Gastroesophageal sphincter (tissue), 4 donors: ENCODE measurements at regions not wholly inside any gene's neighbourhood (a gene's known extent, or its start where the extent isn't known, plus 50 kb on each side); places are given as distances from the start of the nearest gene placed in this dataset.

Experiments used
- ATAC-seq: fragments of 150-250 bp; one replicate; pipeline ENCODE4 v1.9.1; 2016; ENCODE audit warnings: mild to moderate bottlenecking, moderate library complexity
- H3K27ac ChIP-seq, 4 donors: fragments of 200-600 bp; sonication (generic) in 3 of 4; 1 replicate in 3 of 4; 2 replicates in 1 of 4; pipeline ENCODE4 v1.5.1; 2016 to 2019
- H3K27me3 ChIP-seq: fragments of 200-600 bp; sonication (generic); one replicate; pipeline ENCODE4 v1.5.1; 2019
- H3K36me3 ChIP-seq, 2 donors: fragments of 200-600 bp; sonication (generic); one replicate each; pipeline ENCODE4 v1.5.1; 2019; ENCODE audit warnings: control low read depth in 1 of 2
- H3K4me1 ChIP-seq, 3 donors: fragments of 200-600 bp; sonication (generic); 1 replicate in 2 of 3; 2 replicates in 1 of 3; pipeline ENCODE4 v1.5.1; 2016 to 2019; ENCODE audit warnings: control low read depth in 2 of 3
- H3K4me3 ChIP-seq, 2 donors: fragments of 200-600 bp; sonication (generic); one replicate each; pipeline ENCODE4 v1.5.1; 2019; ENCODE audit warnings: mild to moderate bottlenecking in 1 of 2, moderate library complexity in 1 of 2
- H3K9me3 ChIP-seq, 3 donors: fragments of 200-600 bp; sonication (generic); one replicate each; pipeline ENCODE4 v1.5.1; 2017 to 2019; ENCODE audit warnings: control low read depth in 2 of 3
- EP300 ChIP-seq: sonication (generic); formaldehyde crosslinking; IDR thresholded peaks from one replicate; pipeline ENCODE4 v1.6.1; 2017; ENCODE audit warnings: antibody characterized with exemption, mild to moderate bottlenecking
- POLR2A ChIP-seq, 2 donors: fragments of 450-650 bp; IDR thresholded peaks; one replicate each; pipeline ENCODE4 v1.6.1; 2017; ENCODE audit warnings: antibody characterized with exemption in 2 of 2, mild to moderate bottlenecking in 2 of 2, moderate library complexity in 1 of 2
- POLR2AphosphoS5 ChIP-seq: sonication (generic); formaldehyde crosslinking; IDR thresholded peaks from one replicate; pipeline ENCODE4 v1.6.1; 2017; ENCODE audit warnings: antibody characterized with exemption
- WGBS, 2 donors: methylation state at CpG; one replicate each; pipeline ENCODE4 v1.1.5; 2018; ENCODE audit warnings: low coverage in 1 of 2; 5-methylcytosine and 5-hydroxymethylcytosine counted together
- TF ChIP-seq, protein P1 (sequence below), 4 experiments: fragments of 200-600 bp in 2 of 4; fragments of 450-650 bp in 2 of 4; sonication (generic) in 1 of 4; IDR thresholded peaks; one replicate each; pipeline ENCODE4 v1.5.1; 2017 to 2019; ENCODE audit warnings: antibody characterized with exemption in 4 of 4, mild to moderate bottlenecking in 2 of 4, moderate library complexity in 2 of 4

DNA sequence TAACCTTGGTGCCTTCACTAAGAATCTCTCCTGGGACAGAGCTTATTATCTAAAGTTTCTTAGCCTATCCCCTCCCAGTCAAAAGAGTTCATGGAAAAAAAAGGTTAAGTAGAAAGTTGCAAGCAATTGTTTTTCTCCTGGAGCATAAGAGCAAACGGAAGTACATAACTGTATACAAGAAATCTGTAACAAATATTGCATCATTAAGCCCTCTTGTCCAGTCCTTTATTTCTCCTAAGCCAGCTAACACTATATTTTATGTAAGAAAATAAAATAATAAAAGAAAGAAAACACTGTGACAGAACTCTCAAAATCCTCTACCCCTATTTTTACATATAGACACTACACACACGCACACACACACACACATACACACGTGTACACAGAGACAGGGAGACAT lies 255.3 kb downstream of the NAF1 start:
- 80 to 91% methylated on average over 3 of the region's 3 CpGs for WGBS, 2 donors
- ATAC-seq: no peak
- TF ChIP-seq EP300 (no peak), POLR2A (IDR thresholded peaks at IDR 0.05) (no peak), POLR2AphosphoS5 (no peak)
- TF ChIP-seq, protein P1, sequence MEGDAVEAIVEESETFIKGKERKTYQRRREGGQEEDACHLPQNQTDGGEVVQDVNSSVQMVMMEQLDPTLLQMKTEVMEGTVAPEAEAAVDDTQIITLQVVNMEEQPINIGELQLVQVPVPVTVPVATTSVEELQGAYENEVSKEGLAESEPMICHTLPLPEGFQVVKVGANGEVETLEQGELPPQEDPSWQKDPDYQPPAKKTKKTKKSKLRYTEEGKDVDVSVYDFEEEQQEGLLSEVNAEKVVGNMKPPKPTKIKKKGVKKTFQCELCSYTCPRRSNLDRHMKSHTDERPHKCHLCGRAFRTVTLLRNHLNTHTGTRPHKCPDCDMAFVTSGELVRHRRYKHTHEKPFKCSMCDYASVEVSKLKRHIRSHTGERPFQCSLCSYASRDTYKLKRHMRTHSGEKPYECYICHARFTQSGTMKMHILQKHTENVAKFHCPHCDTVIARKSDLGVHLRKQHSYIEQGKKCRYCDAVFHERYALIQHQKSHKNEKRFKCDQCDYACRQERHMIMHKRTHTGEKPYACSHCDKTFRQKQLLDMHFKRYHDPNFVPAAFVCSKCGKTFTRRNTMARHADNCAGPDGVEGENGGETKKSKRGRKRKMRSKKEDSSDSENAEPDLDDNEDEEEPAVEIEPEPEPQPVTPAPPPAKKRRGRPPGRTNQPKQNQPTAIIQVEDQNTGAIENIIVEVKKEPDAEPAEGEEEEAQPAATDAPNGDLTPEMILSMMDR (IDR thresholded peaks at IDR 0.05): no peak
- Histone ChIP-seq H3K4me1 (no peaks in the 10 kb centered on the region), H3K4me3 (no peak overlapping the region), H3K27me3 (no peaks in the 10 kb centered on the region), H3K27ac (no peak overlapping the region), H3K36me3 (no peaks in the 10 kb centered on the region), H3K9me3 (peaks cover 0 to 20% (median 0%) of the 10 kb centered on the region in 3 donors)

DNA sequence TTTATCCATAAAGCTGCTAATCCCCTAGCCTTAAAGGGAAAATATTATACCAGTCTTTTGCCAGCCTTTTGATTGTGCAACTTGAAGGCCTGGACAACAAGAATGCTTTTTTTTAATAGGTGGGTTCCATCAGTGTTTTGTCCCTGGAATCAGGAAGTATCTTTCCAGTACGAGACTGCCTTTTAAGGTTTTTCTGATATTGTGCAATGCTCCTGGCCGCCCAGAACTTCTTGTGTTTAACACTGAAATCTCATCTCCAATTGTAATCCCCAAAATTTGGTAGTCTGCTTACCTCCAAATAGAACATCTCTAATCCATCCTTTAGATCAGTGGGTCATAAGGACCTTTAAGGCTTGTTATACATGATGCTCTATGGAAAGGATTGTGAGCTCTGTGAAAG lies 256.7 kb downstream of the NAF1 start:
- WGBS, 2 donors: 78 to 86% methylated on average over 1 to 2 of the region's 2 CpGs
- TF ChIP-seq, protein P1 (IDR thresholded peaks at IDR 0.05): no peak
- TF ChIP-seq POLR2A (IDR thresholded peaks at IDR 0.05) (no peak), EP300 (no peak), POLR2AphosphoS5 (no peak)

DNA sequence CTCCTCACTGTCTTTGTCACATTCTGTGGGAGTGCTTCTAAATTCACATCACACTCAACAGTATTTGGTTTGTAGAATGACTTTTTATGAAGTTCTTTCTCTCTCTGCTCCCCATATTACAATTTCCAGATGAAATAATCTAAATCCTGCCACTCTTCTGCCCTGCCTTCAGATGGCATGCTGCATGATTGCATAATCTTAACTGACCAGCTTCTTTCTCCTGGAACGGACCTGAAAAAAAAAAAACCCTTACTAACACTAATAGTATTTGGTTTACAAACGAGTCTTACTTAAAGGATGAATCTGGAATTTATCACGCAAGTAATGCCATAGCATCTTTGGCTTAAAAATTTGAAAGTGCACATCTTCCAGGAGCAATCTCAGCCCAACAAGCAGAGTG lies 272.3 kb downstream of the NAF1 start:
- H3K36me3 ChIP-seq: no peaks in the 10 kb centered on the region
- H3K4me1 ChIP-seq: no peaks in the 10 kb centered on the region
- no peaks in the 10 kb centered on the region for H3K27me3 ChIP-seq
- H3K27ac ChIP-seq: no peak overlapping the region
- no peak for ATAC-seq
- no peak overlapping the region for H3K4me3 ChIP-seq
- WGBS, 2 donors: 25 to 26% methylated on average over 3 of the region's 3 CpGs
- TF ChIP-seq EP300 (no peak), POLR2AphosphoS5 (no peak), POLR2A (IDR thresholded peaks at IDR 0.05) (no peak)
- TF ChIP-seq, protein P1 (IDR thresholded peaks at IDR 0.05): no peak
- H3K9me3 ChIP-seq: no peaks in the 10 kb centered on the region

More for the DNA sequence above, 256.7 kb downstream of the NAF1 start:
- Histone ChIP-seq H3K9me3 (peaks cover 0 to 20% (median 0%) of the 10 kb centered on the region in 3 donors), H3K4me3 (no peak overlapping the region), H3K36me3 (no peaks in the 10 kb centered on the region), H3K27me3 (no peaks in the 10 kb centered on the region), H3K4me1 (no peaks in the 10 kb centered on the region), H3K27ac (no peak overlapping the region)
- no peak for ATAC-seq

DNA sequence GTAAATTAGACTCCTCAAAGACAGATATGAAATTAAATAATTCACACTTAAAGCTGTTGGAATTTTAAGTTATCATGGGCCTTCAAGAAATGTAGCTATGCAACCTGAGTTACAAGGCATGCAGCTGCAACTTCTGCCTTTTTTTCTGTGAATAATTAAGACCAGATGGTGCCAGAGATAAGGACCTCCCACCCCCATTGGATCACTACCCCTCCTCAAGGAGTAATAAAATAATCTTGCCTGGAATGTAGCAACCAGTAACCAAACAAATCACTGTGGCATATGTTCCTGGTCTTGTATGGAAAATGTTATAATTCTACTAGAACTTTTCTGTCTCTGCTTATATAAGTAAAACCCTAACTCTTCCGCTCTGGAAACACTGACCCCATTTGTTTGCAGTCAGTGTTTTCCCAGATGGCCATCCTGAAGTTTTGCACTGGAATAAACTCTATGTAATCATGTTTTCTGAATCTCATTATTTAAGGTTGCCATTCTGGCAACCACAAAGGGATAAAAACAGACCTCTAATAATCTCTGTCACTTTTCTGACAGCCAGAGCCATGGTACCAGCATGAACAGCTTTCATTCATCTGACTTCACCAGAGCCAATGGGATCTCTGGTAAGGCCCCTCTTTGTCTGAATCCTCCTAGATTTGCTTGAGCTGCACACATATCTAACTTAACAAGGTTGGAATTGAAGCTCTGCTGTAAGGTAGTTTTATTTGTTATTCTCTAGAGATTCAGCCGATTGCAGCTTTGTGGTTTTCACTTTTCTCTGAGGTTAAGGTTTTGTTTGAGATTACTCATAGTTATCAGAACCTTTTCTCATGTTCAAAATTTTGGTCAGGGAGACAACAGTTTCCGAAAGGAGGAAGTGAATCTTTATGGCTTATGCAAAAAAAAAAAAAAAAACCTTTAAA lies 274.6 kb downstream of the NAF1 start:
- Histone ChIP-seq H3K27me3 (no peaks in the 10 kb centered on the region), H3K9me3 (no peaks in the 10 kb centered on the region), H3K36me3 (no peaks in the 10 kb centered on the region), H3K4me3 (no peak overlapping the region), H3K27ac (no peak overlapping the region), H3K4me1 (no peaks in the 10 kb centered on the region)
- 37 to 47% methylated on average over 3 of the region's 3 CpGs for WGBS, 2 donors
- TF ChIP-seq EP300 (no peak), POLR2AphosphoS5 (no peak), POLR2A (IDR thresholded peaks at IDR 0.05) (no peak)
- TF ChIP-seq, protein P1 (IDR thresholded peaks at IDR 0.05): no peak
- no peak for ATAC-seq

DNA sequence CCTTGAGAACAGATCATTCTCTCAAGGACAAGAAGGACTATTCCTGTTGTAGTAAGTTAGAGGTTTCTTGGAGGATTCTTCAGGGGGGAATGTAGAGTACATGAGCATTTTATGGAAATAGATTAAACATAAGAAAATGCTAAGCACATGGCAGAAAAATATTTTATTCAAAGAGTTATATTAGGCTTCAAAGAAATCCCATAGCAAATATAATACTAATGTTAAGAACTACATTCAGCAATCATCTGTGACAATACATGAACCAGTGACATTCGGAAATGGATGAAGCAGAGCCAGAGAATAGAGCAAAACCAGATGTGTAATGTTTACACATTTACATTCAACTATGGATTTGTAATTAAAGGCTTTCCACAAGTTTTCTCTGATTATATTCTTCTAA lies 288.6 kb downstream of the NAF1 start:
- H3K4me1 ChIP-seq: no peaks in the 10 kb centered on the region
- no peaks in the 10 kb centered on the region for H3K9me3 ChIP-seq
- no peak for ATAC-seq
- H3K27me3 ChIP-seq: no peaks in the 10 kb centered on the region
- H3K27ac ChIP-seq: no peak overlapping the region
- H3K4me3 ChIP-seq: no peak overlapping the region
- WGBS, 2 donors: 59 to 80% methylated on average over 1 of the region's 1 CpG
- no peak for TF ChIP-seq EP300
- H3K36me3 ChIP-seq: no peaks in the 10 kb centered on the region
